B cell (primary cell): ENCODE measurements at regions not wholly inside any gene's neighbourhood (a gene's known extent, or its start where the extent isn't known, plus 50 kb on each side); places are given as distances from the start of the nearest gene placed in this dataset.

ENCODE experiments used
- EZH2 ChIP-seq: IDR thresholded peaks from 2 replicates; pipeline ENCODE4 v1.6.1; 2012; ENCODE audit warnings: borderline replicate concordance, low read depth, mild to moderate bottlenecking, moderate library complexity, low read length; ENCODE audit not compliant: insufficient read depth, poor library complexity, severe bottlenecking
- TF ChIP-seq, protein P1 (sequence below): fragments of 200-600 bp; IDR thresholded peaks from one replicate; pipeline ENCODE4 v1.8.0; 2022; ENCODE audit warnings: antibody characterized with exemption, mild to moderate bottlenecking

DNA sequence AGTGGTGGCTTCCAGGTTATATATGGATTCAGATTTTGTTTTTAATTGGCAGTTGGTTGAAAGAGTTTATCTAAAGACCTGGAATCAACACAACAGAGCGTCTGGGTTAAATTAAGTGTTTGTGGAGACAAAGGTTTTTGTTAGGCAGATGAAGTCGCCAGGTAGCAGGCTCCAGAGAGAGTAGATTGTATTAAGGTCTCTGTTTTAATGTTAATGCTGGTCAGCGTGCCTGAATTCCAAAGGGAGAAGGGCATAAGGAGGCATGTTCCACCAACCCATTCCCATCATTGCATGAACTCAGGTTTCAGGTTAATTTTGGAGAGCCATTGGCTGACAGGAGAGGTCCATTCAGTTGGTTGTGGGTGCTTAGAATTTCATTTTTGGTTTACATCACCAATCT, 744.1 kb upstream of the GJE1 start:
- TF ChIP-seq, protein P1, sequence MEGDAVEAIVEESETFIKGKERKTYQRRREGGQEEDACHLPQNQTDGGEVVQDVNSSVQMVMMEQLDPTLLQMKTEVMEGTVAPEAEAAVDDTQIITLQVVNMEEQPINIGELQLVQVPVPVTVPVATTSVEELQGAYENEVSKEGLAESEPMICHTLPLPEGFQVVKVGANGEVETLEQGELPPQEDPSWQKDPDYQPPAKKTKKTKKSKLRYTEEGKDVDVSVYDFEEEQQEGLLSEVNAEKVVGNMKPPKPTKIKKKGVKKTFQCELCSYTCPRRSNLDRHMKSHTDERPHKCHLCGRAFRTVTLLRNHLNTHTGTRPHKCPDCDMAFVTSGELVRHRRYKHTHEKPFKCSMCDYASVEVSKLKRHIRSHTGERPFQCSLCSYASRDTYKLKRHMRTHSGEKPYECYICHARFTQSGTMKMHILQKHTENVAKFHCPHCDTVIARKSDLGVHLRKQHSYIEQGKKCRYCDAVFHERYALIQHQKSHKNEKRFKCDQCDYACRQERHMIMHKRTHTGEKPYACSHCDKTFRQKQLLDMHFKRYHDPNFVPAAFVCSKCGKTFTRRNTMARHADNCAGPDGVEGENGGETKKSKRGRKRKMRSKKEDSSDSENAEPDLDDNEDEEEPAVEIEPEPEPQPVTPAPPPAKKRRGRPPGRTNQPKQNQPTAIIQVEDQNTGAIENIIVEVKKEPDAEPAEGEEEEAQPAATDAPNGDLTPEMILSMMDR = no peak
- no peak for TF ChIP-seq EZH2
